AML-193 (cell line): ENCODE measurements at regions not wholly inside any gene's neighbourhood (a gene's known extent, or its start where the extent isn't known, plus 50 kb on each side); places are given as distances from the start of the nearest gene placed in this dataset.

ENCODE experiments used
- DNase-seq, 2 experiments: peaks; one replicate each; lab custom pipeline; 2025; lab: John Stamatoyannopoulos, UW

DNA sequence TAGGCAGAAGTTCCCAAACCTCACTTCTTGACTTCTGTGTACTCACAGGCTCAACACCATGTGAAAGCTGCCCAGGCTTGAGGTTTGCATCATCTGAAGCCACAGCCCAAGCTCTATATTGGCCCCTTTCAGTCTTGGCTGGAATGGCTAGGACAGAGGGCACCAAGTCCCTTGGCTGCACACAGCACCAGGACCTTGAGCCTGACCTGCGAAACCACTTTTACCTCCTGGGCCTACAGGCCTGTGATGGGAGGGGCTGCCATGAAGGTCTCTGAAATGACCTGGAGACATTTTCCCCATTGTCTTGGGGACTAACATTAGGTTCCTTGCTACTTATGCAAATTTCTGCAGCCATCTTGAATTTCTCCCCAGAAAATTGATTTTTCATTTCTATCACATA, 288.3 kb upstream of the ZC3H12C start:
- DNase-seq, result no peak

DNA sequence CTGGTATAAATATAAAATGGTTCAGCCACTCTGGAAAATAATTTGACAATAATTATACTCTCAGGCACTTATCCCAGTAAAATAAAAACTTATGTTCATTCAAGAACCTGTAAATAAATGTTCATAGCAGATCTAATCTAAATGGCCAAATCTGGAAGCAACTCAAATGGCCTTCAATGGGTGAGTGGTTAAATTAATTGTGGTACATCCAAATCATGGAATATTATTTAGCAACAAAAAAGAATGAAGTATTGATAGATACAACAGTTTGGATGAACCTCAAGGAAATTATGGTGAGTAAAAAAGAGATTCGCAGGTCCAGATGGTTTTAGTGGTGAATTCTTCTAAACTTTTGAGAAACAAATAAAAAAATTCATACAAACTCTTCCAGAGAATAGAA, 287.0 kb upstream of the ZC3H12C start:
- DNase-seq, result no peak

DNA sequence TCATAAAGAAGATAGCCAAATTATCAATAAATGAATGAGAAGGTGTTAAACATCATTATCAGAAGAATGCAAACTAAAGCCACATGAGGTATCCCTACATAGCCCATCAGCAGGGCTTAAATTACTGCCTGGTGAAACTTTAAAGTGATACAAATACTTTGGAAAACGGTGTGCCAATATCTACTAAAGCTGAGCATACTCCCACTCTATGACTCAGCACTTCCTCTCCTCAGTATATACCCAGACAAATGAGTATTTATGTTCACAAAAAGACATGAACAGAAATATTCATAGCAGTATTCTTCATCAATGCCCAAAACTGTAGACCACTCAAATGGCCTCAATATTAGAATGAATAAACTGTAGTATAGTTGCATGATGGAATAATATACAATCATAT, 284.6 kb upstream of the ZC3H12C start:
- DNase-seq, result no peak

DNA sequence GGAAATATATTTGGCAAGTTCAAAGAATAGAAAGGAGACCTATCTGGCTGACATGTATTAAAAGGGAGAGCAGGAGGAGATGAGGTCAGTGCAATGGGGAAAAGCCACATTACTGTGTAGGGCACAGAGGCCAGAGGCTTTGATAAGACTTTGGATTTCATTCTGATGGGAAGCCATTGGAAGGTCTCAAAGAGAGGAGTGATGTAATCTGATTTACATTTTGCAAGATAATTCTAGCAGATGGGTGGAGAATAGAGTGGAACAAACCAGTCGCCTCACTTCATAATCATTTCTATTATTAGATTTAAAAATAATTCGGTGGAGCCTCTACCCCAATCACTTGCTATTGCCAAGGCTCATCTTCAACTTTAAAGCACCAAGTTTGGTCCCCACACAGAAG, 278.4 kb upstream of the ZC3H12C start:
- no peak for DNase-seq

DNA sequence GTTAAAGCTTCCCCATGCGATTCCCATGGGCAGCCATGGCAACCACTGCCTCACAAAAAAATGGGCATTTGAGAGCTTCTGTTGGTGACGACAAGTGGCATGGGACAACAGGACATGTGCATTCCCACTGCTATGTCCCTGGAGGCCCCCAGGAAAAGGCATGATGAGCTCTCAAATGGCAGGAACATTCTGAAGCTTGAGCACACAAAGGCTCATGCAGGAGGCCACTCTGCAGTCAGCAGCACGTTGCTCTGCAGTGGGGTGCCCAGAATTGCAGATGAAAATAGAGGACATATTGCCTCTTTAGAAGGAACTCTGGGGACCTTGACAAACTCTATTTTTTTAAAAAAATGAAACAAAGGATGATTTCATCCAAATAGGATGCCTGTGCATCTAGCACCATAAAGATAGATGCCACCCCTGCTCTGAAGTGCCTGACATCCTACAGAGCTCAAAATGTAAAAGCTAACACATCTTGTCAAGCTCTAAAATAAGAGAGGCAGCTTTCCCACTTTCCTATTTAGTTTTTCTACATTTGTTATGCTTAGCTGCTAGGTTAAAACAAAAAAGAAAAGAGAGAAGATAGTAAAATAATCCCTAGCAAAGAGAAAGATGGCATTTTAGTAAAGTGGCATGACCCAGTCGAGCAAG, 277.6 kb upstream of the ZC3H12C start:
- no peak for DNase-seq

DNA sequence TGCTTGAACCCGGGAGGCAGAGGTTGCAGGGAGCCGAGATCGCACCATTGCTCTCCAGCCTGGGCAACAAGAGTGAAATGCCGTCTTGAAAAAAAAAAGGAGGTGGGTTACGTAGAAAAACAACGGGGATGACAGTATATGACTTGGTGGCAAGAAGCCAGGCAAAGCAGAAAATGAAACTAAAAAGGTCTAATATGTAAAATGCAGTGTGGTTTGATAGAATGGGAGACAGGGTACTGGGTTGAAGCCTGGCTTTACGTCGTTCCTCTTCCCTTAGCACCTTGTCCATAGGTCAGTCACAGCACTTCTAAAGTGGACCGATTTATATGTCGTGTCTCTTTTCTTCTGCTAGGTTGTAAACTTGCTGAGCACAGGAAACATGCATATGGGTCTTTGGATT, 274.9 kb upstream of the ZC3H12C start:
- no peak for DNase-seq

DNA sequence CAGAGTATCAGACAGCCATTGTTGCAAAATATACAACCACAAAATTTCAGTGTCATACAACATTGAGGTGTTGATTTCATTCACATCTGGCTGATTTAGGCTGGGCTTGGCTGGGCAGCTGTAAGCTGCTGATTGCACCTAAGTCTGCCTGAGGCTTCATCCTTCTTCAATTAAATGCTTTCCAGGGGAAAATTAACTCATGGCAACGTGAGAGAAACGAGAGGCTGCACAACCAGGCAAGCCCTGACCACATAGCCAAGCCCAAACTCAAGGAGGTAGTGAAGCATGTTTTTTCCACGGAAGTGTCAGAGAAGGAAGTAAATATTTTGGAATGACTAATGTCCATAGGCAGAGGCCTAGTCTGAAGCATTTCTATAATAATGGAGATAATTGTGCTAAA, 273.8 kb upstream of the ZC3H12C start:
- no peak for DNase-seq

DNA sequence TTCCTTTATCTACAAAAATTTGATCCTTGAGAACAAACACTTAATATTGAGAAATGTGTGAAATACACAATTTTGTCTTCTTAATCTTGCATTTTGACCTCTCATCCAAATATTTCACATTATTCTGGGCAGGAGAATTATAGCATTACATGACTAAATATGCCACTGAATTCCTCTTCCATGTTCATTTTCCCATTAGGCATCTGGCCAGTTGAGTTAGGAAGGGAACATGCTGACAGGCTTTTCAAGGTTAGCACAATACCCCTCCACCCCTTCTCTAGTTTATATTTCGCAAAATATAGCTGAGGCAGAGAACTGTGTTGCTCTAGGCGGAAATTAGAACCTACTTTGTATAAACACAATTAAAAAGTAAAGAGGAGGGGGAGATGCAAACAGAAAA, 271.7 kb upstream of the ZC3H12C start:
- DNase-seq, result no peak

DNA sequence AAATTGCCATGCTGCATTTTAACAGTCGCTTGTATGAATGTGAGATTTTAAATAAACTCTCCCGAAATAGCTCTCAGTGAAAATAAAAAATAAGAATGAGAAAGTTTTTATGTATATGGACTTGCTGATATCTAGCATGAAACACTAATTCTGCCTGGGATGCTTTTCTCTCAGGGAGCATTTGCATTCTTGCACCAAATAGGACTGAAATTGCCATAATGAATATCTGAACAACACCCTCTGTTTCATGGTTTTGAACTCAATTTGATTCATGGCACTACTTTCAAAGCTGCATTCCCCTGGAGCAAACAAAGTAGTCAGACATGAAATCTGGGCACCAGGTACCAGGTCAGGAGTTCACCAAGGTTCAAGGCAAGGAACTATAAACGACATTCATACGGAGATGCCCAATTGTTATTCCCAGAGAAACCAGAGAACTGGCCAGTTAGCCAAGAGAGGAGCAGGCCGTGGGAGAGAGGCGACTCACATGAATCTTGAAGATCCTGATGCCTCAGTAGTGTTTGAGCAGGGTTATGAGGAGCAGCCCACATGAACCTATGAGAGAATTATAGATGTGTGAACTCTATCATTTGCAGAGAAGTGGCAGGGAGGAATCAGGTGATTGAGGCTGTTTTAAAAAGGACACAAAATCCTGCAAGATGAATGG, 270.6 kb upstream of the ZC3H12C start:
- no peak for DNase-seq

DNA sequence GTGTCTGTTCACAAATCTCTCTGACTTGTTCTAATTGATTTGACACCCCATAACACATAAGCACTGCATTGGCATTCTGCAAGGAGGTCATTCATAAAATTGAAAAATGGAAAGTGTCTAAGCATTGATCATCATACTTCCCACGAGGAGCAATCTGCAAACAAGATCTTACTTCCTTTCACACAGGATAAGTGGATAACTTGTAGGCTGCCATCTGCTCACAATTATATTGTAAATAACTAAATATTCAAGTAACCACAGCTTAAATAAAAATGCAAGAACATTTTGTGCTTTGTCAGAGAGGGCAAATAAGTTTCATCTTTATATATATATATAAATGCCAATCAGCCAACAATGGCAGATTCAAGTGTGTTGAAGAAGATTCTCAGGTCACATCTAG, 264.8 kb upstream of the ZC3H12C start:
- no peak for DNase-seq

DNA sequence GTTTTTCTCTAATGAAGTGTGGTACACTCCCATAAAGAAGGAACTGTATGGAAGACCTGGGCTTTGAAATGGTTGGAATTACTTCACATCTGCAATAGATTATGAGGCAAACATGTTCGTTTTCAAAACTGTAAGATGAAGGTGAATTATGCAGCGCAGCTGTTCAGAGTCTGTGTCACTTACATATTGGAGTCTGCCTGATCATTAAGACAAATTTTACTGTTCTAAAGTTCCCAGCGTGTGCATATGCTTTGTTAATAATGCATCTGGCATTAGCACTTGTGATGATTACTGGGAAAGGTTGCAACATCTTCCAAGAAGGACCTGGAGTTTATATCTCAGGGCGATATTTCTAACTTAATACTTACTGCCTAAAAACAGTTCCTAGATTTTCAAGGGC, 255.2 kb upstream of the ZC3H12C start:
- no peak for DNase-seq

DNA sequence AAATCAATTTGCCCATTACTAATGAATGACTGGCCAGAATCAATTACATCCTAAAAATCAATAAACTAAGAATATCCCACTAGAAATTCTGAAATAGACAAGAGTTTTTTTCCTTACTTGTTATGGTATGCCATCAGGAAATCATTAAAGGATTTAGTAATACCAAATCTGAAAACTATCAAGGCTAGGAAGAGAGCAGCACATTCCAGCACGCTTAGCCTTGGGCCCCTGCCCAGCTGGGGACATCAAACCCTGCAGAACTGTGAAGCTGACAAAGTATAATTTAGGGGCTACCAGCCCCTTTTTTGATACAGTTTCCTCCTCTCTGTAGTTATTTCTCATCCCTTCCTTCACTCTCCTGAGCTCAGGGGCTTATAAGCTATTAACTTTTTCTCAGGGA, 247.8 kb upstream of the ZC3H12C start:
- DNase-seq, result no peak

DNA sequence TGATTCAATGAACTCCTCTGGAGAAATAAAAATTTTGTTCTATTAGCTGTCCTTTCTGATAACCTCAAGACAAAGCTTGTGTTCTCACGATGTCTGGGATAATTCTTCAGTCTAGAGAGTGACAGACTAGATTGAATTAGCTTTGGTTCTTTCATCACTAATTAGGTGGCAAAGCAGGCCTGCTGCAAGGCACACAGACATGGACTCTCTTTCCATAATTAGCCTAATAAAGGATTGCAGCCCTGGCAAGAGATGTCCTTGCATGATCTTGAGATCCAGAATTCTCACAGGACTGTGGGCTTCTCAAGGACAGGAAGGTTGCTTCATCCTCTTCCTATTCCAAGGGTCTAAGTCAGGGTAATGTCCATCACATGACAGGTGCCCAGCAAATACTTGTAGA, 245.6 kb upstream of the ZC3H12C start:
- DNase-seq, result no peak

DNA sequence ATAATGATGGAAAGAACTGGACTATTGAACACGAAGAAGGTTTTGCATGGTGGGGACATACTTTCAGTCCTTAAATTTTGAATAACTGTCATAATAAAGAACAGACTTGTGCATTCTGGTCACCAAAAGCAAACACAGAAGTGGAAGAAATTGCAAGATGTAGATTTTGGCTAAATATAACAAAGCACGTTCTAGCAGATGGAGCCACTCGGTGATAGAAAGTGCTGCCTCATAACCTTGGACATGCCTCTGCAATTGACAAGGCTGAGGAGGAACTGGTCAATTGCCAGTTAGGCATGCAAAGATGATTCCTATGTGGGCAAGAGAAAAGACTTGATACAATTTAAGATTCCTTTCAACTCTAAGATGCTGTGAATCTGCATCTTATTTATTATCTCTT, 244.1 kb upstream of the ZC3H12C start:
- DNase-seq, result no peak

DNA sequence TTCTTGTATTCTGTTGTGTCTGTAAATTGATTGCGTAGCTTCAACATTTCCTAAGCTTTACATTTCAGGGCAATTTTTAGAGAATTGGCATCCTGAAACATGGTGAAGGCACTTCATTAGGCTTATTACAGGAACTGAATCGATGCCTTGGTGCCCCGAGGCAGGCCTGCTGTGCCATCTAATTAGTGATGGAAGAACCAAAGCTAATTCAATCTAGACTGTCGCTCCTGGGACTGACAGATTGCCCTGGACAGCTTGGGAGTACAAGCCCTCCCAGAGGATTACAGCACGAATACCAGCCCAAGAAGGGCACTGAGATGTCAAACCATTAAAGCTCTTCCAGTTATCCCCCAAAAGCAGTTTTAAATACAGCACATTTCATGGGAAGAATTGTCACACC, 243.2 kb upstream of the ZC3H12C start:
- no peak for DNase-seq

DNA sequence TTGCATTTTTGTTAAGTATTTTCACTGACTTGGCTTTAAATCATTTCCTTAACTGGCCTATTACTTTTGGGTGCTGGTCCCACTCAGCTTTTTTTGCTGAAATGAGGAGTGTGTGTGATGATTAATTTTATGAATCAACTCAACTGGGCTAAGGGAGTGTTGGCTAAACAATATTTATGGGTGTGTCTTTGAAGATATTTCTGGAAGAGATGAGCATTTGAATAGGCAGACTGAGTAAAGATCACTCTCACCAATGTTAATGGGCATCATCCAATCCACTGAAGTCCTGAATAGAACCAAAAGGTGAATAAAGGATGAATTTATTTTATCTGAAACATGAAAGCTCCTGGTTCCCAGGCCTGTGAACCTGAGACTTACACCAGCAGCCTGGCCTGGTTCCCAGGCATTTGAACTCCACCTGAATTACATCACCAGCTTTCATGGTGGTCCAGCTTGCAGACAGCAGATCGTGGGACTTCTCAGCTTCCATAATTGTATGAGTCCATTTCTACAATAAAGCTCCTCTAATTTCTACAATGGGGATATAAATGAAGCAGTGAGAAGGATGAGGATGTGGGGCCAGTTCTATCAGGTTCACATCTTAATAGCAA, 241.3 kb upstream of the ZC3H12C start:
- DNase-seq, result no peak

DNA sequence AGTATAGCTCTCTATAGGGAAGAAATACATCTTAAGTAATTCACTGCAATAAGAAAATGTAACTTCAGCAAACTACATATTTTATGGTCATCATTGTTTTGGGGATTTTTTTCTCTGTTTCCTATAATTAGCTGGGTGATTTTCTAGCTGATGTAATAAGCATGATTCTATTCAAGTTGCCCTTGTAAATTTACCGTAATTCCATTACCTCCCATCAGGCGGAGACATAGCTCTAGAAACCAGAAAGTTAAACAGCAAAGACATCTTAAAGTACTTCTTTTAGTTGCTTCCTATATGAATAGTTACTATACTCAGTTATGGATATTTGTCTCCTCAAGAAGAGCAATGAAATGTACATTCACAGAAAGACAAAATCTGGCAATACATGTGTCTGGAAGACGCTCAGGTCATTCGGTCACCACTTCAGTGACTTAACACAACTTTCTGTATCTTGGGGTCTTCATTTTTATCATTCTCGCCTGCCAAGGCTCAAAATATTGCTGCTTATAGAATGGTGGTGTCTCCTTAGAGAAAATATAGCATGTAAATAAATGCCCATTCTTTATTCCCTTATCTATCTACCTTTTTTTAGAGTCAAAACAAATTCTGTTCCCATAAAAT, 239.9 kb upstream of the ZC3H12C start:
- DNase-seq, result peak; percentile 32 to 62

DNA sequence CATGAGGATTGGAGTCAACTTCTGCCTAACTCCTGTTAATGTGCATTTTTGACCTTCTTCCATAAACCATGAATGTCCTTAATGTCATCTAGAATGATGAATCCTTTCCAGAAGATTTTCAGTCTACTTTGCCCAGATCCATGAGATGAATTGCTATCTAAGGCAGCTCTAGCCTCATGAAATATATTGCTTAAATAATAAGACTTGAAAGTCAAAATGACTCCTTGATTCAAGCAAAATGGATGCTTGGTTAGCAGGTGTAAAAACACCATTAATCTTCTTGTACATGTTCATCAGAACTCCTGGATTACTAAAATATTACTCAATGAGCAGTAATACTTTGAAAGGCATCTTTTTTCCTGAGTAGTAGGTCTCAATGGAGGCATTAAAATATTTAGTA, 238.5 kb upstream of the ZC3H12C start:
- no peak for DNase-seq

DNA sequence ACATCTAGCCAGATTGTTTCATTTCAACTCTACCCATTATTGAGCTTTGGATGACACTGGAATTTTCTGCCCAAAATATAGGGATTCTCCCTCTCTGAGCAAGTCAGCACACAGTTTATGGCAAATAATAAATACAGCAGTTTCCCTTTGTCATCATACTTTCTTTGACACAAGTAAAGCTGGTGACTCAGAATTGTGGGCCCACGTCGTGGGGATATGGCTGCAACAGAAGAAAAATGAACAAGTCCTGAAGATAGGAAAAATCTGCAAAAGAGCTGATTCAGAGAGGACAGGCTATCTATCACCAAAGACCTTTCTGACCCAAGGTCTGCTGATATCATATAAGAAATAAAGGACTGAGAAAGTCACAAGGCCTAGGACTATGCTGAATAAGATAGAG, 236.3 kb upstream of the ZC3H12C start:
- no peak for DNase-seq

DNA sequence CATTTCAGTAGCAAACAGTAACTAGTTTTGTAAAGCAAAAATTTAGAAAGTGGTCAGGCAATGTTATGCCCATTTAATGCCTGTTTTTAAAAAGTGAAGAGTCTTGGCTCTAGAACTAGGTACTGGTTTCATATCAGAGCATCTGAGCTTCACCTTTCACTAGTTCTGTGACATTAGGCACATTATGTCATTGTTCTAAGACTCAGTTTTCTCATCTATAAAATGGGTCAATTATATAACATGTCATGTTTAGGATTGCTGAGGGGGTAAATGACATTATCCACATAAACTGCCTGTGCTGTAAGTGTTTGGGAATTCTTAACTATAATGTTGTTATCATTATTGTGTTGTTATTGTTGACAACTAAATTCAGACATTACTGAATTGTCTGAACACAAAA, 235.6 kb upstream of the ZC3H12C start:
- no peak for DNase-seq

DNA sequence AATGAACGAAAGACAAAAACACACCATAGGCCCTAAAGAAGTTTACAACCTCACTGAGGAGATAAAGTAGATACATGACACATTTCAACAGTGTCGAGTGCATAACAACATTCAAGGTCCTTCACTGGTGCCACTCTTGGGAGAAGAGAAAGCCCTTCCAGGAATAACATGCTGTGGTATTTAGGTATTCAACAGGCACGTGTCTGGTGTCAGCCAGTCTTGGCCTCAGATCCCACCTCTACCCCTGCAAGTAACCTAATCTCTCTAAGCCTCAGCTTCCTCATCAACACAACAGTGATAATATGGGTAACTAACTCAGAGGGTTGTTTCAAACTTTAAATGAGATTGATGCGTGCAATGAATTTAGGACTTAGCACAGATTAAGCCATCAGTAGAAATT, 235.0 kb upstream of the ZC3H12C start:
- no peak for DNase-seq

DNA sequence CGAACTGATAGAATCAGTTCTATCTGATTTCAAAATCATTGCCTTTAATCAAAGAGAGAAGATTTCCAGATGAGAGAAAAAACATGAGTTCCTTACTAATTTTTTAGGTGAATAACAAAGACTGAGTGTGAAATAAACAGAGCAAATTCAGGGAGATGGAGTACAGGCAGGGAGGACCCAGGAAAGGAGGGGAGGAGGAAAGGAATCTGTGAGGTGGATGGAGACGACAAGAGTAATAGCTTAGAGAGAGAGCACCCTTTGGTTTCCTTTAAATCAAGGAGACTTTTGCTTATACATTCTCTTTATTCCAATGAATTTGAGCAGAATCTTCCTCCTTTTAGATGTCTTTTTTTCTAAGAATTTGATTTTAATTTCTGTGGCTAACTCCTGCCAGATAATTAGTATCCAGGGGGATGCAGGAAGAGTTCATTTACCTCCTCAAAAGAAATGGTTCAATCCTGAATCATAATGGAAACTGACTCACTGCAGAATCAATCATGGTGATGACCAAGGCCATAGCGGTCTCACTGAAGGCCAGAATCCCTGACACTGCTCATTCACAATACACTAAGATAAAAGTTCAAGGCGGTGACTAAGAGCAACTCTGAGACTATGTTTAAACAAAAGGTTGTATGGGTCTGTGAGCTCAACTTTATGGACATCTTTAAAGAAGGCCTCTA, 234.0 kb upstream of the ZC3H12C start:
- no peak for DNase-seq

DNA sequence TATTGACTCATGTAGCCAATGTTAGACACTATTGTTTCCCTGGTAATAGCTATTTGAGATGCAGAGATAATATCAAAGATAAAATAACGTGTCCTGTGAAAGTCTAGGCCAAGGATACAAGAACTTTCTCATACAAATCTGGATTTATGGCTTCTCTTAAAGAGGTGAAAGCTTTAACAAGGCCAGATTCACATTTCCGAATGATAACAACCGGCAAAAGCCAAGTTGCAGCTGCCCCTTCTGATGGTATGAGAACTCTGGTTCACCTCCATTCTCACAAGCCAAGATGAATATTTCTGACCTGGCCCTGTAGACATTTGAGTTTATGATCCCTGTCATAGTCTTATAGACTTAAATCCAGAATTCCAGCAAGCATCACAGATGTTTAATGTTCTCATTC, 230.4 kb upstream of the ZC3H12C start:
- no peak for DNase-seq
